ENCODE measurements at regions not wholly inside any gene's neighbourhood (a gene's known extent, or its start where the extent isn't known, plus 50 kb on each side); places are given as distances from the start of the nearest gene placed in this dataset.
"Not testable (repeated sequence)": the region's sequence is repeated elsewhere in the genome, so short reads cannot be mapped to it uniquely, and the experiment has no call there.

- DNase-seq (ENCODE audit: low read depth) = peak; percentile 81
- H3K4me3 ChIP-seq (ENCODE audit: low read depth, low read length) = no peak overlapping the region
- TF ChIP-seq CTCF (conservative IDR thresholded peaks at IDR 0.05; ENCODE audit: low read depth, low read length) = no peak
Observed at GRCh38 chr1:173330149-173330951, 123.2 kb upstream of the TNFSF4 start.

DNA sequence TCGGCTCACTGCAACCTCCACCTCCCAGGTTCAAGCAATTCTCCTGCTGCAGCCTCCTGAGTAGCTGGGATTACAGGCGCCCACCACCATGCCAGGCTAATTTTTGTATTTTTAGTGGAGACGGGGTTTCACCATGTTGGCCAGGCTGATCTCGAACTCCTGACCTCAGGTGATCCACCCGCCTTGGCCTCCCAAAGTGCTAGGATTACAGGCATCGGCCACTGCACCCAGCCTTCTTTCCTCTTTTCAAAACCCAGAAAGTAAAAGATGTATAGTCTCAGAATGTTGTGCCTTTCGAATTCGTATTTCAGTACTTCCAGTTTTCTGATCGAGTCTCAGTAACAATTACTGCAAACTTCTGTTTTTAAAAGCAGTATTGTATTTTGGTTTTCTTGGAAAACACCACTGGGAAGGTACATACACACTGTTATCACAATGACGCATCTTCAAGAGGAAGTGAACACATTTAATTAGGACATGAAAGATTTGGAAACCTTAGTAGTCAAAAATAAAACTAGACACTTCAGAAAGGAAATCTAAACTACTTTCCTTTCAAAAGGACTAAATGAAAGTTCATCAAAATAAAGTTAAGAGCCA is 123.9 kb upstream of the TNFSF4 start:
- peak; percentile 62 for DNase-seq (ENCODE audit: low read depth)
- not testable (repeated sequence) for H3K4me3 ChIP-seq (ENCODE audit: low read depth, low read length)

GRCh38 chr1:173332026-173332425 is 124.9 kb upstream of the TNFSF4 start:
- TF ChIP-seq CTCF (conservative IDR thresholded peaks at IDR 0.05; ENCODE audit: low read depth, low read length) = no peak
- H3K4me3 ChIP-seq (ENCODE audit: low read depth, low read length) = no peak overlapping the region
- DNase-seq (ENCODE audit: low read depth) = peak; percentile 31

DNA sequence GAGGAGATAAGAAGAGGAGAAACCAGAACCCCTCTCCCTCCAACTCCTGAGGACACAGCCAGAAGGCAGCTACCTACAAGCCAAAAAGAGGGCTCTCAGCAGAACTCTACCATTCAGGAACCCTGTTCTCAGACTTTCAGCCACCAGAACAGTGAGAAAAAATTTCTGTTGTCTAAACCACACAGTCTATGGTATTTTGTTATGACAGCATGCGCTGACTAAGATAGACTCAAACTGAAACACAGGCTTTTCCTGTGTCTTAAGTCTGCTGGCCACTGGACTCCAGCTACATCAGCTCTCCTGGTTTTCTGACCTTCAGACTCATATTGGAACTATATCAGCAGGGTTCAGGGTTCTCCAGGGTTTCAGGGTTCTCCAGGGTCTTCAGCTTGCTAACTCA is 126.5 kb upstream of the TNFSF4 start:
- TF ChIP-seq CTCF (conservative IDR thresholded peaks at IDR 0.05; ENCODE audit: low read depth, low read length) = no peak
- peak; percentile 48 for DNase-seq (ENCODE audit: low read depth)
- H3K4me3 ChIP-seq (ENCODE audit: low read depth, low read length) = no peak overlapping the region

- DNase-seq (ENCODE audit: low read depth) = no peak
- H3K4me3 ChIP-seq (ENCODE audit: low read depth, low read length) = no peak overlapping the region
- TF ChIP-seq CTCF (conservative IDR thresholded peaks at IDR 0.05; ENCODE audit: low read depth, low read length) = no peak
Observed at GRCh38 chr1:173337126-173337525, 130.0 kb upstream of the TNFSF4 start.

GRCh38 chr1:173341307-173341706 is 134.2 kb upstream of the TNFSF4 start:
- no peak for TF ChIP-seq CTCF (conservative IDR thresholded peaks at IDR 0.05; ENCODE audit: low read depth, low read length)
- DNase-seq (ENCODE audit: low read depth) = peak; percentile 34
- H3K4me3 ChIP-seq (ENCODE audit: low read depth, low read length) = no peak overlapping the region

- H3K4me3 ChIP-seq (ENCODE audit: low read depth, low read length) = no peak overlapping the region
- no peak for TF ChIP-seq CTCF (conservative IDR thresholded peaks at IDR 0.05; ENCODE audit: low read depth, low read length)
- DNase-seq (ENCODE audit: low read depth) = no peak
Observed at GRCh38 chr1:173341971-173342370, 134.8 kb upstream of the TNFSF4 start.
